C4-2B (cell line): ENCODE measurements at regions not wholly inside any gene's neighbourhood (a gene's known extent, or its start where the extent isn't known, plus 50 kb on each side); places are given as distances from the start of the nearest gene placed in this dataset.

ENCODE experiments used
- ZFX ChIP-seq: fragments of 450-650 bp; IDR thresholded peaks from 2 replicates; pipeline ENCODE4 v1.6.1; 2017
- TF ChIP-seq, protein P1 (sequence below): fragments of 450-650 bp; conservative IDR thresholded peaks from 2 replicates; pipeline ENCODE4 v1.5.1; 2017; ENCODE audit warnings: mild to moderate bottlenecking

- TF ChIP-seq, protein P1, sequence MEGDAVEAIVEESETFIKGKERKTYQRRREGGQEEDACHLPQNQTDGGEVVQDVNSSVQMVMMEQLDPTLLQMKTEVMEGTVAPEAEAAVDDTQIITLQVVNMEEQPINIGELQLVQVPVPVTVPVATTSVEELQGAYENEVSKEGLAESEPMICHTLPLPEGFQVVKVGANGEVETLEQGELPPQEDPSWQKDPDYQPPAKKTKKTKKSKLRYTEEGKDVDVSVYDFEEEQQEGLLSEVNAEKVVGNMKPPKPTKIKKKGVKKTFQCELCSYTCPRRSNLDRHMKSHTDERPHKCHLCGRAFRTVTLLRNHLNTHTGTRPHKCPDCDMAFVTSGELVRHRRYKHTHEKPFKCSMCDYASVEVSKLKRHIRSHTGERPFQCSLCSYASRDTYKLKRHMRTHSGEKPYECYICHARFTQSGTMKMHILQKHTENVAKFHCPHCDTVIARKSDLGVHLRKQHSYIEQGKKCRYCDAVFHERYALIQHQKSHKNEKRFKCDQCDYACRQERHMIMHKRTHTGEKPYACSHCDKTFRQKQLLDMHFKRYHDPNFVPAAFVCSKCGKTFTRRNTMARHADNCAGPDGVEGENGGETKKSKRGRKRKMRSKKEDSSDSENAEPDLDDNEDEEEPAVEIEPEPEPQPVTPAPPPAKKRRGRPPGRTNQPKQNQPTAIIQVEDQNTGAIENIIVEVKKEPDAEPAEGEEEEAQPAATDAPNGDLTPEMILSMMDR: no peak
- TF ChIP-seq ZFX: no peak
Observed at GRCh38 chr11:86124251-86125233, 55.7 kb upstream of the PICALM start.
